ENCODE measurements at regions not wholly inside any gene's neighbourhood (a gene's known extent, or its start where the extent isn't known, plus 50 kb on each side); places are given as distances from the start of the nearest gene placed in this dataset.
"Not testable (repeated sequence)": the region's sequence is repeated elsewhere in the genome, so short reads cannot be mapped to it uniquely, and the experiment has no call there.

- H3K27ac ChIP-seq (ENCODE audit: low read depth, low read length) = no peak overlapping the region
- H3F3A ChIP-seq (ENCODE audit: control insufficient read depth, insufficient read depth) = no peaks in the 10 kb centered on the region
- no peaks in the 10 kb centered on the region for H4K20me1 ChIP-seq (ENCODE audit: control insufficient read depth, insufficient read depth, low read depth, low read length)
These were observed 284.6 kb upstream of the LRP1B start for GRCh38 chr2:142415461-142415860.

GRCh38 chr2:142398212-142398611, 267.4 kb upstream of the LRP1B start:
- H3K9me3 ChIP-seq (ENCODE audit: control insufficient read depth, insufficient read depth, low read length) = peaks cover 13% of the 10 kb centered on the region
- H3K4me3 ChIP-seq (ENCODE audit: low read length) = no peak overlapping the region
- H3K27me3 ChIP-seq (ENCODE audit: control insufficient read depth, low read length) = no peaks in the 10 kb centered on the region
- no peaks in the 10 kb centered on the region for H3K36me3 ChIP-seq (ENCODE audit: control insufficient read depth, low read length)
- no peak for TF ChIP-seq CTCF (IDR thresholded peaks at IDR 0.05; ENCODE audit: low read depth, low read length, poor library complexity, severe bottlenecking)
- TF ChIP-seq EZH2phosphoT487 (IDR thresholded peaks at IDR 0.05; ENCODE audit: borderline replicate concordance, low read length) = no peak
- H3K27ac ChIP-seq (ENCODE audit: low read depth, low read length) = no peak overlapping the region
- no peak overlapping the region for H3K4me2 ChIP-seq (ENCODE audit: low read length)
- no peaks in the 10 kb centered on the region for H3K79me2 ChIP-seq (ENCODE audit: control insufficient read depth, low read length)
- H3K4me1 ChIP-seq (ENCODE audit: control insufficient read depth, low read length) = no peaks in the 10 kb centered on the region
- H3F3A ChIP-seq (ENCODE audit: control insufficient read depth, insufficient read depth) = no peaks in the 10 kb centered on the region
- H4K20me1 ChIP-seq (ENCODE audit: control insufficient read depth, insufficient read depth, low read depth, low read length) = no peaks in the 10 kb centered on the region
- H3K9me2 ChIP-seq (replicated peaks; ENCODE audit: control insufficient read depth, low read length) = no peaks in the 10 kb centered on the region

More at GRCh38 chr2:142415461-142415860, 284.6 kb upstream of the LRP1B start:
- H3K4me3 ChIP-seq (ENCODE audit: low read length) = no peak overlapping the region
- no peaks in the 10 kb centered on the region for H3K79me2 ChIP-seq (ENCODE audit: control insufficient read depth, low read length)
- no peaks in the 10 kb centered on the region for H3K36me3 ChIP-seq (ENCODE audit: control insufficient read depth, low read length)
- H3K27me3 ChIP-seq (ENCODE audit: control insufficient read depth, low read length) = no peaks in the 10 kb centered on the region
- H3K9me2 ChIP-seq (replicated peaks; ENCODE audit: control insufficient read depth, low read length) = no peaks in the 10 kb centered on the region
- TF ChIP-seq EZH2phosphoT487 (IDR thresholded peaks at IDR 0.05; ENCODE audit: borderline replicate concordance, low read length) (no peak), CTCF (IDR thresholded peaks at IDR 0.05; ENCODE audit: low read depth, low read length, poor library complexity, severe bottlenecking) (no peak)
- no peak overlapping the region for H3K4me2 ChIP-seq (ENCODE audit: low read length)
- H3K4me1 ChIP-seq (ENCODE audit: control insufficient read depth, low read length) = no peaks in the 10 kb centered on the region
- no peaks in the 10 kb centered on the region for H3K9me3 ChIP-seq (ENCODE audit: control insufficient read depth, insufficient read depth, low read length)

- Histone ChIP-seq H3K36me3 (ENCODE audit: control insufficient read depth, low read length) (no peaks in the 10 kb centered on the region), H3K9me3 (ENCODE audit: control insufficient read depth, insufficient read depth, low read length) (peaks cover 13% of the 10 kb centered on the region), H3K9me2 (replicated peaks; ENCODE audit: control insufficient read depth, low read length) (no peaks in the 10 kb centered on the region), H3K79me2 (ENCODE audit: control insufficient read depth, low read length) (no peaks in the 10 kb centered on the region), H4K20me1 (ENCODE audit: control insufficient read depth, insufficient read depth, low read depth, low read length) (no peaks in the 10 kb centered on the region), H3K4me2 (ENCODE audit: low read length) (no peak overlapping the region), H3K4me3 (ENCODE audit: low read length) (no peak overlapping the region), H3K27ac (ENCODE audit: low read depth, low read length) (no peak overlapping the region), H3F3A (ENCODE audit: control insufficient read depth, insufficient read depth) (no peaks in the 10 kb centered on the region), H3K4me1 (ENCODE audit: control insufficient read depth, low read length) (no peaks in the 10 kb centered on the region), H3K27me3 (ENCODE audit: control insufficient read depth, low read length) (no peaks in the 10 kb centered on the region)
- no peak for TF ChIP-seq EZH2phosphoT487 (IDR thresholded peaks at IDR 0.05; ENCODE audit: borderline replicate concordance, low read length)
- no peak for TF ChIP-seq CTCF (IDR thresholded peaks at IDR 0.05; ENCODE audit: low read depth, low read length, poor library complexity, severe bottlenecking)
These were observed 264.5 kb upstream of the LRP1B start for GRCh38 chr2:142395291-142395690.

GRCh38 chr2:142380372-142380771, 249.6 kb upstream of the LRP1B start:
- Histone ChIP-seq H3K4me2 (ENCODE audit: low read length) (no peak overlapping the region), H3K79me2 (ENCODE audit: control insufficient read depth, low read length) (no peaks in the 10 kb centered on the region), H3K4me1 (ENCODE audit: control insufficient read depth, low read length) (no peaks in the 10 kb centered on the region), H3F3A (ENCODE audit: control insufficient read depth, insufficient read depth) (no peaks in the 10 kb centered on the region), H3K9me3 (ENCODE audit: control insufficient read depth, insufficient read depth, low read length) (no peaks in the 10 kb centered on the region), H3K27me3 (ENCODE audit: control insufficient read depth, low read length) (no peaks in the 10 kb centered on the region), H3K36me3 (ENCODE audit: control insufficient read depth, low read length) (no peaks in the 10 kb centered on the region), H3K9me2 (replicated peaks; ENCODE audit: control insufficient read depth, low read length) (no peaks in the 10 kb centered on the region), H3K4me3 (ENCODE audit: low read length) (no peak overlapping the region), H3K27ac (ENCODE audit: low read depth, low read length) (no peak overlapping the region), H4K20me1 (ENCODE audit: control insufficient read depth, insufficient read depth, low read depth, low read length) (no peaks in the 10 kb centered on the region)
- TF ChIP-seq CTCF (IDR thresholded peaks at IDR 0.05; ENCODE audit: low read depth, low read length, poor library complexity, severe bottlenecking) (no peak), EZH2phosphoT487 (IDR thresholded peaks at IDR 0.05; ENCODE audit: borderline replicate concordance, low read length) (no peak)

- not testable (repeated sequence) for H3K36me3 ChIP-seq (ENCODE audit: control insufficient read depth, low read length); H4K20me1 ChIP-seq (ENCODE audit: control insufficient read depth, insufficient read depth, low read depth, low read length); H3F3A ChIP-seq (ENCODE audit: control insufficient read depth, insufficient read depth); H3K4me1 ChIP-seq (ENCODE audit: control insufficient read depth, low read length); H3K4me2 ChIP-seq (ENCODE audit: low read length); H3K9me2 ChIP-seq (replicated peaks; ENCODE audit: control insufficient read depth, low read length); H3K27ac ChIP-seq (ENCODE audit: low read depth, low read length); H3K27me3 ChIP-seq (ENCODE audit: control insufficient read depth, low read length); H3K79me2 ChIP-seq (ENCODE audit: control insufficient read depth, low read length); H3K9me3 ChIP-seq (ENCODE audit: control insufficient read depth, insufficient read depth, low read length); H3K4me3 ChIP-seq (ENCODE audit: low read length)
These were observed 231.3 kb upstream of the LRP1B start for GRCh38 chr2:142362069-142362468.

Data from DOHH2 (cell line).